ENCODE measurements at regions not wholly inside any gene's neighbourhood (a gene's known extent, or its start where the extent isn't known, plus 50 kb on each side); places are given as distances from the start of the nearest gene placed in this dataset.

DNA sequence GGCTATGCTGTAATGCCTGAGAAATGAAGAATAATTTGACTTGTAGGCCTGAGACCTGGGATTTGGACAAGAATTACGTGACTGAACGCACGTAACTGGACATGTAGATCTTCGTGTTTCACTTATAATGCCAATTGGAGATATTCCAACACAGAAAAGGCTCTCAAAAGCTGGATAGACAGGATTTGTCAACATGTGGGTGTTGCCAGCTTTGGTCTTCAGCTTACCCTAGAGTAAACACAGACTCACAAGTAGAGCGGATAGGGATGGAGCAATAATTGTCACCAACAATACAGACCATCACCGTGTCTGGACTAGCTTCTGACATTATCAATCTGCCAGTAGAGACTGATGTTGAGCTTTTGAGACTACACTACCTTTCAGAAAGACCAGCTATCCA is 1511.0 kb upstream of the ADGRL3 start:
- DNase-seq (no peak), ATAC-seq (no peak)
- intact Hi-C loops (cut with DNase I) = no loop called here
- H3K27ac ChIP-seq = no peak overlapping the region
- H3K4me1 ChIP-seq = no peaks in the 10 kb centered on the region
- WGBS, 4 donors = 83 to 89% (median 85%) methylated on average over 6 of the region's 6 CpGs
- H3K4me3 ChIP-seq = no peak overlapping the region
- H3K36me3 ChIP-seq = no peaks in the 10 kb centered on the region
- TF ChIP-seq POLR2A (IDR thresholded peaks at IDR 0.05) (no peak), CTCF (IDR thresholded peaks at IDR 0.05) (no peak)
- H3K27me3 ChIP-seq = no peaks in the 10 kb centered on the region
- peaks cover 0 to 5% (median 0%) of the 10 kb centered on the region in 12 donors for H3K9me3 ChIP-seq

DNA sequence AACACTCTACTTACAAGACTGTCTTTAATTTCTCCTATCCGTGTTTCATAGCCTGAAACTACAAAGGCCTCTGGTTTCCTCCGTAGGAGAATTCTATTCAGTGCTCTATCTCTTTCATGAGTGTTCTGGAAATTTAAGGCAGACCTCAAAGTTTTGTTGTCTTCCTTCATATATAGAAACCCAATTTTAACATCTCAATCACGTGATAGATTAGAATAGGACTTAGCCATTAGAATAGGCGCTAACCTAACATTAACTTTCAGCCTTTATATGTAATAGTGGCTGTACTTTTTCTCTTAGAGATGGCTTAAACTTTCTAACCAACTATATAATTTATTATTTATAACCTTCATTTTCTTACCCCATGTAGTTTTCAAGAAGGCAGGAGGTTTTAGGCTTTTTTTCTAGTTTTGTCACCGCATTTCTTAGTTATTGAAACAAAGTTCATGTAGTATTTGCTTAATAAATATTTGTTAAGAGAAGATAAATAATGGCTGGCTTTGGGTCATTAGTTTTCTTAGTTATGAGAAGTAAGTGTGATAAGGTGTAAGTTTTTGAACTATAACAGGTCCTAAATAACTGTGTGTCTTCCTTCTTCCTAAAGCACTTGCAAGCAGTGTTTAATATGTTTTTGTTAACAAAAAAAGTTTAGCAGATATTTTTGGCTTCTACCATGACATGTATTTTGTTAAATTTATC is 1504.6 kb upstream of the ADGRL3 start:
- Histone ChIP-seq H3K27ac (no peak overlapping the region), H3K4me1 (no peaks in the 10 kb centered on the region), H3K36me3 (no peaks in the 10 kb centered on the region), H3K4me3 (no peak overlapping the region), H3K27me3 (no peaks in the 10 kb centered on the region), H3K9me3 (no peaks in the 10 kb centered on the region)
- 77 to 84% (median 81%) methylated on average over 5 of the region's 5 CpGs for WGBS, 4 donors
- no peak for DNase-seq
- intact Hi-C loops (cut with DNase I) = no loop called here
- no peak for ATAC-seq
- TF ChIP-seq CTCF (IDR thresholded peaks at IDR 0.05) (no peak), POLR2A (IDR thresholded peaks at IDR 0.05) (no peak)

- no peak overlapping the region for H3K27ac ChIP-seq
- no peaks in the 10 kb centered on the region for H3K9me3 ChIP-seq
- TF ChIP-seq CTCF (IDR thresholded peaks at IDR 0.05) (no peak), POLR2A (IDR thresholded peaks at IDR 0.05) (no peak)
- intact Hi-C loops (cut with DNase I) = no loop called here
- no peaks in the 10 kb centered on the region for H3K4me1 ChIP-seq
- ATAC-seq (no peak), DNase-seq (no peak)
- no peaks in the 10 kb centered on the region for H3K36me3 ChIP-seq
- no peaks in the 10 kb centered on the region for H3K27me3 ChIP-seq
- 77 to 90% (median 88%) methylated on average over 2 of the region's 2 CpGs for WGBS, 4 donors
- no peak overlapping the region for H3K4me3 ChIP-seq
These were observed 1502.1 kb upstream of the ADGRL3 start for GRCh38 chr4:59698041-59698440.

- H3K36me3 ChIP-seq = no peaks in the 10 kb centered on the region
- WGBS, 4 donors = 82 to 89% (median 85%) methylated on average over 2 of the region's 2 CpGs
- H3K4me3 ChIP-seq = no peak overlapping the region
- H3K4me1 ChIP-seq = no peaks in the 10 kb centered on the region
- H3K9me3 ChIP-seq = no peaks in the 10 kb centered on the region
- TF ChIP-seq CTCF (IDR thresholded peaks at IDR 0.05) (no peak), POLR2A (IDR thresholded peaks at IDR 0.05) (no peak)
- DNase-seq (no peak), ATAC-seq (no peak)
- H3K27ac ChIP-seq = no peak overlapping the region
- intact Hi-C loops (cut with DNase I) = no loop called here
- H3K27me3 ChIP-seq = no peaks in the 10 kb centered on the region
These were observed 1499.5 kb upstream of the ADGRL3 start for GRCh38 chr4:59700651-59701050.

All from heart left ventricle (tissue), 16 donors.